ENCODE measurements at regions not wholly inside any gene's neighbourhood (a gene's known extent, or its start where the extent isn't known, plus 50 kb on each side); places are given as distances from the start of the nearest gene placed in this dataset.
"Not testable (repeated sequence)": the region's sequence is repeated elsewhere in the genome, so short reads cannot be mapped to it uniquely, and the experiment has no call there.

- Mint-ChIP-seq H3K27ac (no peak overlapping the region), H3K4me3 (no peak overlapping the region), H3K4me1 (no peaks in the 10 kb centered on the region), H3K27me3 (no peaks in the 10 kb centered on the region), H3K36me3 (ENCODE audit: low read depth) (no peaks in the 10 kb centered on the region), H3K9me3 (no peaks in the 10 kb centered on the region)
- ChIA-PET CTCF (no interaction called here), POLR2A (no interaction called here)
- DNase-seq: no peak
Observed at GRCh38 chr13:74741732-74742131, 607.5 kb upstream of the KLF12 start.

- Mint-ChIP-seq H3K36me3 (ENCODE audit: low read depth) (no peaks in the 10 kb centered on the region), H3K4me3 (no peak overlapping the region), H3K4me1 (no peaks in the 10 kb centered on the region), H3K27me3 (no peaks in the 10 kb centered on the region), H3K27ac (no peak overlapping the region), H3K9me3 (no peaks in the 10 kb centered on the region)
- ChIA-PET CTCF (no interaction called here), POLR2A (no interaction called here)
- DNase-seq: no peak
Observed at GRCh38 chr13:74732736-74733385, 598.7 kb upstream of the KLF12 start.

GRCh38 chr13:74731731-74732130 is 597.5 kb upstream of the KLF12 start:
- Mint-ChIP-seq H3K27me3 (no peaks in the 10 kb centered on the region), H3K27ac (no peak overlapping the region), H3K4me1 (no peaks in the 10 kb centered on the region), H3K4me3 (no peak overlapping the region), H3K9me3 (no peaks in the 10 kb centered on the region), H3K36me3 (ENCODE audit: low read depth) (no peaks in the 10 kb centered on the region)
- no peak for DNase-seq
- ChIA-PET CTCF (no interaction called here), POLR2A (no interaction called here)

DNA sequence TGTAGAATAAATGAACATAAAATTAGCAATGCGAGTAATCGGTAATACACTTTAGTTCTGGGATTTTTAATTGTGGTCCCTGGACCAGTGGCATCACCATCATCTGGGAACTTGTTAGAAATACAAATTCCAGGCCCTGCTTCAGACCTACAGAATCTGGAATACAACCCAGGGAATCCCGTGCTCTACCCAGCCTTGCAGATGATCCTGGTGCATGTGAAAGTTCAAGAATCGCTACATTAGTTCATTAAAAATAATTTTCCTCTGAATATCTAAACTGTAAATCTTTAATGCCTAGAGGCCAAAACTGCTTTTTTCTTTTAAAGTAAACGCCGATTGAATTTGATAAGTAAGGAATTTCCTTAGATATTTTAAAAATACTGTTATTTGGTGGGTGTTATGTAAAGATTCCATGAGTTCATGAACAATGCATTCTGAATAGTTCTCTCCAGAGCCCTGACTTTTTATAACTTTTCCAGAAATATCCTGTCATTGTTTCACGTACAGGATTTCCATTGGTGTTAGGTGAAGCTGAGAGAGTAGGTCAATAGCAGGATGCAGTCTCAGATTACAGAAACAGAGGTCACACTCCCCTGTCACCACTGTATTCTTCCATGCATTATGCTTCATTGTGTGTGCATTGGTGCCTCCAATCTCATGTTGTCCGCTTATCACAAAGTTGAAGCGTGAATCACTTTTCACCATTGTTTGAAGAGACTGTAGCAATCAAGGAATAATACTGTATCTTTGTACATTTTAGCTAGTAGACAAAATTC is 596.5 kb upstream of the KLF12 start:
- no peak for DNase-seq
- ChIA-PET CTCF (no interaction called here), POLR2A (no interaction called here)
- H3K36me3 Mint-ChIP-seq (ENCODE audit: low read depth): no peaks in the 10 kb centered on the region
- H3K4me1 Mint-ChIP-seq: no peaks in the 10 kb centered on the region
- no peaks in the 10 kb centered on the region for H3K27me3 Mint-ChIP-seq
- H3K27ac Mint-ChIP-seq: no peak overlapping the region
- no peak overlapping the region for H3K4me3 Mint-ChIP-seq
- H3K9me3 Mint-ChIP-seq: no peaks in the 10 kb centered on the region

GRCh38 chr13:74726206-74726605 is 592.0 kb upstream of the KLF12 start:
- H3K9me3 Mint-ChIP-seq: no peaks in the 10 kb centered on the region
- POLR2A ChIA-PET: no interaction called here
- no peak overlapping the region for H3K27ac Mint-ChIP-seq
- CTCF ChIA-PET: no interaction called here
- H3K36me3 Mint-ChIP-seq (ENCODE audit: low read depth): no peaks in the 10 kb centered on the region
- no peaks in the 10 kb centered on the region for H3K4me1 Mint-ChIP-seq
- DNase-seq: no peak
- no peaks in the 10 kb centered on the region for H3K27me3 Mint-ChIP-seq
- no peak overlapping the region for H3K4me3 Mint-ChIP-seq

- H3K4me3 Mint-ChIP-seq; H3K27ac Mint-ChIP-seq; H3K36me3 Mint-ChIP-seq (ENCODE audit: low read depth); H3K4me1 Mint-ChIP-seq; H3K9me3 Mint-ChIP-seq; DNase-seq; H3K27me3 Mint-ChIP-seq; CTCF ChIA-PET; POLR2A ChIA-PET: not testable (repeated sequence)
Observed at GRCh38 chr13:74718232-74718842, 584.1 kb upstream of the KLF12 start.

DNA sequence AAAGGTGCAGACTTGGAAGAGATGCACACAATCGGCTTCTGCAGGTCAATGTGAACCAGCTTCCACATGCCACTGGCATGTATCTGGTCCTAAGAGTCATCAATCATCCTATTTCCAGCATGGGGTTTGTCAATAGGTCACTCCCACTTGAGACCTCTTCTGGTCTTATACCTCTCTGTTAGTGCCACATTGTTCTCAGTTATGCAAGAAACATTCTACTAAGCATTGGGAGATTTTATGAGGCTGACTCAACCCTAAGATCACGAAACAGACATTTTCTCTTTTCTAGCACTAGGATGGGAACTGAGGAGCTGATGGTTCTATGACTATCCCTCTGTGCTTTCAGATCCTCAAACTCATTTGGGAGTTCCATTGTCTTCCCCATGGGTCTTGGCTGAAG is 581.5 kb upstream of the KLF12 start:
- Mint-ChIP-seq H3K9me3 (peaks cover 4% of the 10 kb centered on the region), H3K27ac (no peak overlapping the region), H3K4me3 (no peak overlapping the region), H3K27me3 (no peaks in the 10 kb centered on the region), H3K4me1 (no peaks in the 10 kb centered on the region), H3K36me3 (ENCODE audit: low read depth) (no peaks in the 10 kb centered on the region)
- DNase-seq: no peak
- ChIA-PET CTCF (interaction anchor here (1.4 kb wide), 1 partner anchor 31 kb away, joined by 3 read pairs; no protein-coding TSS in a partner anchor), POLR2A (no interaction called here)

DNA sequence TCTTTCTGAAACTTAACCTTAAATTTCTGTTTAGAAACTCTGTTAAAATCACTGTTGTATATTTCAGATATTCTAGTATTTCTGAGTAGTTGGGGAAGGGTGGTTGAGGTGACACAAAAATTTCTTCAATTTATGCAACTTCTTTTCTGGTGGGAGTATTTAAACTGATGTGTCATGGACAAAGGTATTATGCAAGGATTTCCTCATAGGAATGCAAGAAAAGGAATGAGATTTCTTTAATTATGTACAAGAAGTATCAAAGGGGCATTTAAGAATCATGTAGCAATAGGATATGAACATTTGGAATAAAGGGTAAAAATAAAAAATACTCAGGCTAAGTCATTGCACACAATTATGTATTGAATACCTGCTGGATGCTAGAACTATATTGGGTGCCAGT is 575.8 kb upstream of the KLF12 start:
- no peaks in the 10 kb centered on the region for H3K4me1 Mint-ChIP-seq
- ChIA-PET POLR2A (no interaction called here), CTCF (no interaction called here)
- no peak overlapping the region for H3K4me3 Mint-ChIP-seq
- DNase-seq: no peak
- no peaks in the 10 kb centered on the region for H3K36me3 Mint-ChIP-seq (ENCODE audit: low read depth)
- H3K27ac Mint-ChIP-seq: no peak overlapping the region
- no peaks in the 10 kb centered on the region for H3K9me3 Mint-ChIP-seq
- no peaks in the 10 kb centered on the region for H3K27me3 Mint-ChIP-seq

- POLR2A ChIA-PET: no interaction called here
- Mint-ChIP-seq H3K4me3 (no peak overlapping the region), H3K9me3 (no peaks in the 10 kb centered on the region), H3K27me3 (no peaks in the 10 kb centered on the region), H3K4me1 (no peaks in the 10 kb centered on the region), H3K27ac (no peak overlapping the region), H3K36me3 (ENCODE audit: low read depth) (no peaks in the 10 kb centered on the region)
- CTCF ChIA-PET: no interaction called here
- DNase-seq: no peak
Observed at GRCh38 chr13:74709226-74709625, 575.0 kb upstream of the KLF12 start.

DNA sequence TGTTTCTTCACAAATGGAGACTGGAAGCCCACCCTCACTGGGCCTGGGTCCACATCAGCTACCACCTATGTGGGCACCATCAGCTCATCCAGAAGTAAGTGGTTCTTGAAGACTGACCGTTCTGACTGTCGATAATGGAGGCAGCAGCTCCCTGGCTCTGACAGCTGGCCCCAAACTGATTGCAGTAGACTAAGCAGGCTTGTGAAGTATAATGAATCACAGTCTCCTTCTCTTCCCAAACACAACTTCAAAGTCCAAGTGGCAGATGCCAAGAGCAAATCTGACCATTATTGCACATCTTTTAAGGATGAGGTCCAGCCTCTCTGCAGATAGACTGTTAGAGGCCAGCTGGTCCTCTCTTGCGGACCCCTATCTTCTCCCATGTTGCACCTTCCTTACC is 574.4 kb upstream of the KLF12 start:
- POLR2A ChIA-PET: no interaction called here
- CTCF ChIA-PET: no interaction called here
- no peak overlapping the region for H3K4me3 Mint-ChIP-seq

GRCh38 chr13:74707291-74707690 is 573.1 kb upstream of the KLF12 start:
- DNase-seq: no peak
- H3K27me3 Mint-ChIP-seq: no peaks in the 10 kb centered on the region
- H3K9me3 Mint-ChIP-seq: no peaks in the 10 kb centered on the region
- H3K4me3 Mint-ChIP-seq: no peak overlapping the region
- no peaks in the 10 kb centered on the region for H3K36me3 Mint-ChIP-seq (ENCODE audit: low read depth)
- no peaks in the 10 kb centered on the region for H3K4me1 Mint-ChIP-seq
- POLR2A ChIA-PET: no interaction called here
- H3K27ac Mint-ChIP-seq: no peak overlapping the region
- CTCF ChIA-PET: no interaction called here

More for the DNA sequence above, 574.4 kb upstream of the KLF12 start:
- no peak overlapping the region for H3K27ac Mint-ChIP-seq
- H3K9me3 Mint-ChIP-seq: no peaks in the 10 kb centered on the region
- no peaks in the 10 kb centered on the region for H3K4me1 Mint-ChIP-seq
- no peaks in the 10 kb centered on the region for H3K27me3 Mint-ChIP-seq
- no peaks in the 10 kb centered on the region for H3K36me3 Mint-ChIP-seq (ENCODE audit: low read depth)
- DNase-seq: no peak

DNA sequence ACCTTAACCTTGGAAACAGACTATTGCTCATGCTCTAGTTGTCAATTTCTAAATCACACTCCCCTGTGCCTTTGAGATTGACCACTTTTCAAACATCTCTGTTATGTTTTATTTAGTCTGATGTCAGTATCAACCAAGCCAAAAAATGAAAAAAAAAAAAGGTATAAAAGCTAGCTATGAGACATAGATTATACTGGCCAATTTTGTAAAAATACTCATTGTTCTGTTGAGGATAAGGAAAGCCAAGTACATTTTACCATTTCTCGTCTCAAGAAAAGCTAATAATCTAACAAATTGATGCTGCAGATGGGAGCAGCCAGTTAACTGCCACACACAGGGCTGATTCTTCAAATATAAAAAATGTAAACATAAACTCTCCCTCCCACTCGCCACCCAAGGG is 572.6 kb upstream of the KLF12 start:
- no peak overlapping the region for H3K4me3 Mint-ChIP-seq
- POLR2A ChIA-PET: no interaction called here
- H3K27ac Mint-ChIP-seq: no peak overlapping the region
- H3K4me1 Mint-ChIP-seq: no peaks in the 10 kb centered on the region
- H3K27me3 Mint-ChIP-seq: no peaks in the 10 kb centered on the region
- CTCF ChIA-PET: no interaction called here
- no peak for DNase-seq
- H3K36me3 Mint-ChIP-seq (ENCODE audit: low read depth): no peaks in the 10 kb centered on the region
- H3K9me3 Mint-ChIP-seq: no peaks in the 10 kb centered on the region

- H3K27ac Mint-ChIP-seq: no peak overlapping the region
- ChIA-PET POLR2A (no interaction called here), CTCF (no interaction called here)
- H3K36me3 Mint-ChIP-seq (ENCODE audit: low read depth): no peaks in the 10 kb centered on the region
- H3K9me3 Mint-ChIP-seq: no peaks in the 10 kb centered on the region
- no peak for DNase-seq
- no peak overlapping the region for H3K4me3 Mint-ChIP-seq
- H3K27me3 Mint-ChIP-seq: no peaks in the 10 kb centered on the region
- no peaks in the 10 kb centered on the region for H3K4me1 Mint-ChIP-seq
Observed at GRCh38 chr13:74705438-74705837, 571.2 kb upstream of the KLF12 start.

DNA sequence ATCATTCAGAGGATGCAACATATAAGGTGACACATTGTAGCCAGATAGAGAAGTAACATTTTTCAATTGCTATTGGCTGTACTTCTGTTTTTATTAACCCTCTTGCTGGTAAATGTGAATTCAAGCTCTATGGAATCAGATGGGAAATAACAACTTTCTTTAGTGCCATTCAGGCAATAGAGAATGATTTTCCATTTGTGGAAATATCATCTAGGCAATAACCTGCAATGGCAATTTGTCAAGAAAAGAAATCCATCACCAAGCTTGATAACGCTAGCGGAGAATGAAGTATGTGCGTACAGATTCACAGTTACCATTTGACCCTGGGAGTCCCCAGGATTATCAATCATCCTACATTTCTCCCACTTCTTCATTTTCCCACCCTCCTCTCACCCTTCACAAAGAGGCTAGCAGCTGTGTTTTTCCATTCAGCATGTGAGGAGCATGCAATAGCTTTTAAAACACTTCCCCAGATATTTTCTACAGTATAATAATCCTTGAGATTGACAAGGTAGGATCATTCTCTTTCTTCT is 569.7 kb upstream of the KLF12 start:
- no peaks in the 10 kb centered on the region for H3K36me3 Mint-ChIP-seq (ENCODE audit: low read depth)
- H3K27ac Mint-ChIP-seq: no peak overlapping the region
- H3K9me3 Mint-ChIP-seq: no peaks in the 10 kb centered on the region
- H3K4me1 Mint-ChIP-seq: no peaks in the 10 kb centered on the region
- no peaks in the 10 kb centered on the region for H3K27me3 Mint-ChIP-seq
- ChIA-PET CTCF (no interaction called here), POLR2A (no interaction called here)
- H3K4me3 Mint-ChIP-seq: no peak overlapping the region
- DNase-seq: no peak

Measured in activated CD4-positive, alpha-beta memory T cell treated with anti-CD3 and anti-CD28 coated beads, Interleukin-2, amount 10 ng/mL, durations not matched to agents 7 days and 5 days (primary cell).